ENCODE measurements at regions not wholly inside any gene's neighbourhood (a gene's known extent, or its start where the extent isn't known, plus 50 kb on each side); places are given as distances from the start of the nearest gene placed in this dataset.
"Not testable (repeated sequence)": the region's sequence is repeated elsewhere in the genome, so short reads cannot be mapped to it uniquely, and the experiment has no call there.

DNA sequence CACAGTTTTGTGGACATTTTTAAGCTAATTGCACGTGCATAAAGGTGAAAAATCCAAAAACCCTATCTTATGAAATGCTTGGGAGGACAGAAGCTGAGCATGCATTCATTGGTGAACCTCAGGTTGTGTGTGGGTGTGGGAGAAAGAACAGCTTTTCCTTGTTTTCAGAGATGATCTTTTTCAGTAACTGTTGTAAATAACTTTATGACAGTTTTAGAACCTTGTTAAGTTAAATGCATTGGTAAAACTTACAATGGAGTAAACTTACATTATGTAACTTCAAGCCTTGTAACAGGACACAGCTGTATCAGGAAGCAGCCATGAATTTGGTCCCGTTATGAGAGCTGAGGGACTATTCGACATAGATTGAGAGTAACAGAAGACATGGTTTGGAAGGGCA, 587.4 kb downstream of the GALC start:
- FAIRE-seq: no peak

- FAIRE-seq: no peak
Observed at GRCh38 chr14:87397499-87397898, 595.5 kb downstream of the GALC start.

DNA sequence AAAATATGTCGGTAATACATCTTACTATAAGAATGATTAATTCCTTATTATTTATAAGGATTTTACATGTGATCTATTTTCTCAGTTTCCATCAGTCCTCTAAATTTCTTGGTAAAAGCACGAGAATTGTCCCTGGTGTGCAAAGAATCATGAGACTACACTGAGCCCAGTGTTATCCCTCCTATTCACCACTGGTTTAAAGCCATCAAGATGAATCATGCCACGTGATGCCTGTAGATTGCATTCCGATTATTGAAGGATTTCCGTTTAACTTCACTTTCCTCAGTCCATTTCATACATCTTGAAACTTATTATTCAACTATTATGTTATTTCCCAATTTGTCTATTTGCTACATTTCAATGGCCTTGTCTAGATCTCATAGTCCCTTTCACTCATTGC, 601.9 kb downstream of the GALC start:
- no peak for FAIRE-seq

DNA sequence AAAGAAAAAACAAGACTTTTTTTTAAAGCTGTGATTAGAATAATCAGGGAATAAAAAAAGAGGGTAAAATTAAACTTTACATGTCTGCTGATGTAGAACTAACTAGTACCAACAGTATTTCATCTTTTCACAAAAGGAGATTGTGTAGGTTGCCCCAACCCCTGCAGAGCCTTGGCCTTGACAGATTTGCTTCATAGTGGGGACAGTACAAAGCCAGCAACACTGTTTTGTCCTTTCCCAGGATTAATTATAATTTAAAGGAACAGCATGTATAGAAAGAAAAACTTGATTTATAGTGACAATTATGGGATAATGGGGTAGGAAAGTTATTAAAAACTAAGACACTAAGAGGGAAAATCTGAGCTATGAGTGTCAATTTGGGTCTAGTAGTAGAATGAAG, 604.0 kb downstream of the GALC start:
- FAIRE-seq: no peak

- FAIRE-seq: no peak
Observed at GRCh38 chr14:87387806-87388205, 605.2 kb downstream of the GALC start.

- no peak for FAIRE-seq
Observed at GRCh38 chr14:87386524-87386923, 606.5 kb downstream of the GALC start.

- no peak for FAIRE-seq
Observed at GRCh38 chr14:87380054-87380453, 612.9 kb downstream of the GALC start.

GRCh38 chr14:87368751-87369150, 624.2 kb downstream of the GALC start:
- FAIRE-seq: no peak

GRCh38 chr14:87360246-87360645, 632.7 kb downstream of the GALC start:
- FAIRE-seq: not testable (repeated sequence)

DNA sequence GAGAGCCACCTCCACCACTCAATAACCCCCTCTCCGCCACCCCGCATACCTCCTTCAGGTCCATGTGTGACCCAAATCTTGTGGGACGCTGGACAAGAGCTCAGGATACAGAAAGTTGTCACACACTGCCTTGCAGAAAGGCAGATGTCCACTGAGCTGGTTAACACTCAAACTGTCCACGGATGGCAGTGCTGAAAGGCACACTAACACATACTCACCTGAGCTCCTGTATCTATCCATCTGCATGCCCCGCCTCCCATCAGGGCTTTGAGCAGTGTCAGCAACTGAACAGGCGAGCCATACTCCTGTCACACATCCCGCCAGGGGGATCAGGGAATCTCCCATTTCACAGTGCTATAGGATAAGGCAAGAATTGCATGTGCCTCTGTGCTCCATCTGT, 642.0 kb downstream of the GALC start:
- no peak for FAIRE-seq

DNA sequence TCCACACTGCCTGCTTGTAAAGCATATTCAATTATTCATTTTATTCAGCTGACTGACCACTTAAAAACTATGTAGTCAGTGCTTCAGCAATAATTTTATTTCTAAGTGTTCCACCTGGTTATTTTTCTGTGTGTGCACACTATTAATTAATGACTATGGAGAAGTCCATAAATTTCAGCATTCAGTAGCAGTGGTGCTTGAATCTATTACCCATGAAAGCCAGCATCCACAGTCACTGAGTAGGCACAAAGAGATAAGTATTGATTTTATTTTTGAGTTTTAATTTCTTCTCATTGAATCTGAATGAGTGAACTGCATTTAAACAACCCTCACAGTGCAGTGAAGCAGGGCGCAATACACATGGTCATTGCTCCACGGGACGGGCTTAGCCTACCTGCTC, 643.1 kb downstream of the GALC start:
- FAIRE-seq: no peak

DNA sequence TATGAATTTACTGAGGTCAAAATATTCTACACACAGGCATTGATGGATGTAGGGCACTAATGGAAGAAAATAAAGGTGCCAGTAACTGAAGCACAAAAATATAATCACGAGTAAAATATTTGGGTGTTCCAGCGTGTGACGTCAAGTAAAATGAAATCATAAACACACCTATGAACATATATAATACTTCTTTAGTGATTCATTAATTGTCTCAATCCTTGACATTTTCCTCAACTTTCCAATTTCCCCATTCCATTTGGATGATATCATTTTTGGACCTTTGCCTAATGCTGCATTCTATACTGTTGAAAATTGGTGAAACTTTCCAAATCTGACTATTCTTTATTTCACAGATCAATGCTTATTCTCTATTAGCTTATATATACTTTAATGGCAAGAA, 649.3 kb downstream of the GALC start:
- no peak for FAIRE-seq

DNA sequence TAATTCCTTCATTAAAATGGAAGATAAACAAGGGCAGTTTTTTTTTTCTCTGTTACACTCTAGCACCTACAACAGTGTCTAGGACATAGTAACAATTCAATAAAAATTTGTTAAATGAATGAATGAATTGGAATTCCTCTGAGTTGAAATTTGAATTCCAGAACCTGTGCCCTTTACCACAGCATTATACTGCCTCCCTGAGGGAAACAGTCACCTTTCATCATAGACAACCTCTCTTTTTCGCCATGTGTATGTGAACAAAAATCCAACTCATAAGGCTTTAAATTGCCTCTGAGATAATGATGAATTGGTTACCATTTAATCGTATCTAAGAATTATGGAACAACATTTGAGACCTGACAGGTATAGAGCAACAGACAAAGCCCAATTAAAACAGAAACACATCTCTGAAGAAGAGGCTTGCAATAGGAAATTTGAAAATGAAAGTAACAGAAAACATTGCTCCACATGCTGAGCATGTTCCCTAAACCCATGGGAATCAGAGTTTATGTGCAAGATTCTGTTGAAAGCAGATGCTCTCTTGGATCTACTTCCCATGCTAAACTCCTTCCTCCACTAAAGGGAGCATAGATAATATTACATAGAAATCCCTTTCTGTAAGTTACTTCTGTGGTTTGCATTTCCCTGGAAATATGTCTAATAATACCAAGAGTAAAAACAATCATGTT, 657.8 kb downstream of the GALC start:
- FAIRE-seq: no peak

DNA sequence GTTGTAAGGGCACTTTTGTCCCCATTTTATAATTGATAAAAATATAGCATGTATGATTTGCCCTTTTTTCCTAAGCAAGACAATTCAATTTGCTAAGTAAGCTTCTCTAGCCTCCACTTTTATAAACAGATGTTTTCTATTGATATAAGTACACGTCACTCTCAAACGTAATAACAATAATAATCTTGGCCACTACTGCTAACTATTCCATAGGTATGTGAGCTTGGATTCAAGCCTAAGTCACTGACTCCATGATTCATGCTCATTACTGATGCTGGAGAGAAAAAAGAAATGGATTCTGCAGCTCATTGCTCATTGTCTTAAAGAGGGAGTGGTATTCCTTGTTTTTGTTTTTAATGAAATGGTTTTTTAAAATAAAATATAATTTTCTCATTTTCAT, 661.0 kb downstream of the GALC start:
- FAIRE-seq: no peak

GRCh38 chr14:87325741-87326140, 667.2 kb downstream of the GALC start:
- no peak for FAIRE-seq

DNA sequence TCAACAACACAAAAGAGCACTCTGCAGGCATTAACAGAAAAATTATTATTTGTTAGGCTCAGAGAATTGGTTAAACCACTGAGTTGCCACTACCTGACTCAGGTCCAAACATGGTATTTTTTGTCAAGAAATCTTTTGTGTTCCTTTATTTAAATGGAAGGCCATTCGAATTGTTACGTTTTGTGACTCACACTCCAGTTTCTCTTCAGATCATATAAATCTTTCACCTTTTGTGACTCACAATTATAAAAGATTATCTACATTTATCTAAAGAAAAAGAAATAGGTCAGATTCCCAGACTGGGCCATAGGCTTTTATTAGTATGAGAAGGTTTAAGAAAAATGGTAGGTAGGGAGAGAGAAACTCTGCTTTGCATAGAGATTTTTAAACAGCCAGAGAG, 669.8 kb downstream of the GALC start:
- no peak for FAIRE-seq

DNA sequence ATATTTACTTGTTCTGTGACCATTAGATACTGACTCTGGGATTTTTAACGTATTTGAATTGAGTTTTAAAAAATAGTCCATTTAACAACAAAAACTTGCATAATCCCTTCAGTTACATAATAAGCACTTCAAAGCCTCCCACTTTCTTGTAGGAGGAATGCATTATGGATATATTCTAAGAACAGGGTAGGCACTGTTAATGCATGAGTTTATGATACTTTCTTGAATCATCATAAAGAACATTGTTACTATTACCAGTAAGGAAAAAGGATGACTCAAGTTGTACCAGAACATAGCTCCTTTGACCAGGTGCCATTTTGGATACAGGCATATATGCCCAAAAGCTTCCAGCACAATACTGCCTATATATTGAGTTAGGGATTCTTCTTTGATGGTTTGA, 671.4 kb downstream of the GALC start:
- no peak for FAIRE-seq

- FAIRE-seq: no peak
Observed at GRCh38 chr14:87312894-87313205, 680.1 kb downstream of the GALC start.

DNA sequence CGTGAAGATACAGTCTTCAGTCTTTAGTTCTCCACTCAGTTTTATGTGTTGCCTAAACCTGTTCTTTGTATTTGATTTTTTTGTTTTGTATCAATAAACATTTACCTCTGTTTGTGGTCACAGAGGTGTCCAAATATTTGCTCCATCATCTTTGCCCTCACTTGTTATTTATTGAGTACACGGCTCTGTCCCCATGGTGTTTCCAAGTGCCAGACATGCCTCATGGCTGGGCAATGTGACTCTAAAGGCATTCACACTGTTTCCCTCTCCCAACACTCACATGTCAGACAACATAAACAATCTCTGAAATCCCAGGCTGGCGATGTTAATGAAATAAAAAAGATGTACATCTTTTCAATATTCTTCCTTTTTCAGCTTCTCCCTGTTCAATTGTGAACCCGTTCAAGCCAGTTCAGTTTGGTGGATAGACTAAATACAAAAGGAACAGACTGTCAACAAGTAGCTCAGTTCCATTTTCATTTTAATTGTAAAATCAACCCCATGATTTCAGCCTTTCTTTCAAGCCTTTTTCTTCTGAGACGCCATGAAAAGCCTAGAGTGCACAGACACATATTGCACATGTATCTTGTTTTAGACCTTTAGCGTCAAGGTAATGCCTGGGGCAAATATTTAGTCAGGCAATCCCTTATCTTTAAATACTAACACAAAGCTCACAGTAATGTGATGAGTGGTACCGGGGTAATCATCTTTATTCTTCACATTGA, 680.7 kb downstream of the GALC start:
- no peak for FAIRE-seq

GRCh38 chr14:87309557-87309956, 683.4 kb downstream of the GALC start:
- no peak for FAIRE-seq

GRCh38 chr14:87306409-87307168, 686.4 kb downstream of the GALC start:
- FAIRE-seq: no peak

DNA sequence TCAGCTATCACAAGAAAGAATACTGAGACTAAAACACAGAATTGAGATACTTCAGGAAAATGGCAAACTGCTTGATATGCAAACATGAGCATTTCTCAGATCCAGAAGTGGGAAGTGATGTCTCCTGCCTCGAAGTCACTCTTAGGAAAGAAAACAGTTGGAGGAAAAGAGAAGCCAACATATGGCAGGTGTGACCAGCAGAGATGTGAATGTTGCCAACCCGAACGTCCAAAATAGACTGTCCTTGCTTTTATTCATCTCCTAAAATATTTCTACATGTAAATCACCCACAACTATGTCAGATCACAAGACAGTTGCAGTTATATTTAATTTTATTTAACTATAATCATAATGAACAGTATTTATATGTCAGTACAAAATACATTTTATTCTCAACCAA, 687.6 kb downstream of the GALC start:
- no peak for FAIRE-seq

DNA sequence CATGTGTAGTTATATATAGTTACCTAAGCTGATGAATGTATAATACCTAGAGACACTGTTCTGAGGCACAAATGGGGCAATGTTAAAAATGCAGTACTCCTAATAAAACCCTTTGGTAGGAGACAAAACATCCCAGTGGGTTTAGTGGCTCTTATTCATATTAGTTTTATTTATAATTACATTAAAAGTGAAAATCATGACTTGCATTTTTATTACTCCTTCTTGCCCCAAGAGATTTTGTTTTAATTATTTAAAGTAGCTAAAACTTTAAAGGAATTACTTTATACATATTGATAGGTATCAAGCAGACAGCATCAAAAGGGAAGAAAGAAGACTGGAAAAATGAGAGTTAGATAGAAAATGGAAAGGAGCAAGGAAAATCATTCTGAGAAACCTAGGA, 688.6 kb downstream of the GALC start:
- no peak for FAIRE-seq

DNA sequence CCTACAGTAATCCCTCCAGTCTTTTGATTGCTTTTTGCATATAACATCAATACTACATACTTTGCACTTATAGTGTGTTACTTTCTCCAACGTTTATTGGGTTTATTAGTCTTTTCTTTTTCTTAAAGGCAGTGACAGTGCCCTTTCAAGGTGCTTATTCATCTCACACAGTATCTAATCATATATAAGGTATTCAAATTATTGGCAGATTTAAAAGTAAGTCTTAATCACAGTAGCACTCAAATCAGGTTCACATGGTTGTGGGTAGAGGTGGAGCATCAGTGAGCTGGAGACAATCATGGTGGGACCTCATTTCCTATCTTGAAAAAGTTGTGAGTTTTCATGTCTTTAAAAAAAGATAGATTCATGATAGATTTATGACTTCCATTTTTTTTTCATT, 706.2 kb downstream of the GALC start:
- FAIRE-seq: no peak
